Astrocyte of the cerebellum (primary cell): ENCODE measurements at regions not wholly inside any gene's neighbourhood (a gene's known extent, or its start where the extent isn't known, plus 50 kb on each side); places are given as distances from the start of the nearest gene placed in this dataset.

Experiments used
- DNase-seq: peaks from one replicate; pipeline ENCODE4 v3.0.0-alpha.2; 2011; ENCODE audit warnings: low read depth
- H3K4me3 ChIP-seq: 2 replicates; pipeline ENCODE4 v1.5.1; 2011; ENCODE audit warnings: mild to moderate bottlenecking, low read depth, low read length, moderate library complexity
- CTCF ChIP-seq: IDR thresholded peaks from 2 replicates; pipeline ENCODE4 v1.5.1; 2012; ENCODE audit warnings: low read length, low read depth, moderate library complexity, mild to moderate bottlenecking; ENCODE audit errors: missing control alignments
- in situ Hi-C: cut with HindIII; loops from 2 replicates; pipeline ENCODE4 v1.10.0; 2017; ENCODE audit warnings: low sequenced_read_pairs

- in situ Hi-C loops: no loop called here
Measured at GRCh38 chr15:31558840-31559239, 232.2 kb downstream of the KLF13 start.

GRCh38 chr15:31559786-31560185, 233.2 kb downstream of the KLF13 start:
- no peak for DNase-seq
- TF ChIP-seq CTCF: no peak
- H3K4me3 ChIP-seq: no peak overlapping the region
- in situ Hi-C loops: no loop called here

More at GRCh38 chr15:31558840-31559239, 232.2 kb downstream of the KLF13 start:
- H3K4me3 ChIP-seq: no peak overlapping the region
- TF ChIP-seq CTCF: no peak
- no peak for DNase-seq

- DNase-seq: no peak
- H3K4me3 ChIP-seq: no peak overlapping the region
- in situ Hi-C loops: no loop called here
- TF ChIP-seq CTCF: no peak
Measured at GRCh38 chr15:31560643-31561042, 234.0 kb downstream of the KLF13 start.

GRCh38 chr15:31561156-31561555, 234.5 kb downstream of the KLF13 start:
- no peak overlapping the region for H3K4me3 ChIP-seq
- DNase-seq: no peak
- in situ Hi-C loops: no loop called here
- TF ChIP-seq CTCF: no peak

GRCh38 chr15:31563001-31563400, 236.4 kb downstream of the KLF13 start:
- in situ Hi-C loops: no loop called here
- DNase-seq: no peak
- no peak overlapping the region for H3K4me3 ChIP-seq
- TF ChIP-seq CTCF: no peak

- in situ Hi-C loops: no loop called here
- H3K4me3 ChIP-seq: no peak overlapping the region
- DNase-seq: no peak
- TF ChIP-seq CTCF: no peak
Measured at GRCh38 chr15:31563421-31563820, 236.8 kb downstream of the KLF13 start.

- no peak for TF ChIP-seq CTCF
- no peak overlapping the region for H3K4me3 ChIP-seq
- no peak for DNase-seq
- in situ Hi-C loops: no loop called here
Measured at GRCh38 chr15:31567861-31568260, 241.2 kb downstream of the KLF13 start.
